CD14-positive monocyte (primary cell): ENCODE measurements at regions not wholly inside any gene's neighbourhood (a gene's known extent, or its start where the extent isn't known, plus 50 kb on each side); places are given as distances from the start of the nearest gene placed in this dataset.

Experiments
- DNase-seq, 3 donors: peaks; one replicate each; pipeline ENCODE4 v3.0.0-alpha.2; 2011 to 2022
- H2AFZ ChIP-seq: 2 replicates; pipeline ENCODE4 v1.6.0; 2012; ENCODE audit warnings: mild to moderate bottlenecking, low read depth, low read length, inconsistent platforms; ENCODE audit not compliant: insufficient read depth, poor library complexity, severe bottlenecking
- H3K27ac ChIP-seq, 2 donors: 1 replicate in 1 of 2; 2 replicates in 1 of 2; pipeline ENCODE4 v1.5.1; 2012 to 2013; ENCODE audit warnings: low read length in 2 of 2, control low read depth in 1 of 2, inconsistent platforms in 1 of 2, low read depth in 1 of 2, mild to moderate bottlenecking in 1 of 2
- H3K27me3 ChIP-seq, 2 donors: one replicate each; pipeline versions ENCODE4 v1.6.0 to v1.6.1; 2011 to 2013; ENCODE audit warnings: low read length in 2 of 2; ENCODE audit not compliant: control insufficient read depth in 2 of 2, insufficient read depth in 2 of 2
- H3K36me3 ChIP-seq, 2 donors: replicated peaks in 1 of 2; 1 replicate in 1 of 2; 2 replicates in 1 of 2; pipeline versions ENCODE4 v1.5.1 to v1.6.1; 2012 to 2013; ENCODE audit warnings: low read length in 2 of 2, control low read depth in 1 of 2, inconsistent platforms in 1 of 2, mild to moderate bottlenecking in 1 of 2; ENCODE audit not compliant: insufficient read depth in 2 of 2, control insufficient read depth in 1 of 2
- H3K4me1 ChIP-seq, 2 donors: 1 replicate in 1 of 2; 2 replicates in 1 of 2; pipeline versions ENCODE4 v1.5.1 to v1.6.1; 2012 to 2013; ENCODE audit warnings: low read length in 2 of 2, control low read depth in 1 of 2, inconsistent platforms in 1 of 2, mild to moderate bottlenecking in 1 of 2, moderate library complexity in 1 of 2; ENCODE audit not compliant: insufficient read depth in 2 of 2, control insufficient read depth in 1 of 2
- H3K4me2 ChIP-seq: replicated peaks from 2 replicates; pipeline ENCODE3; 2012; ENCODE audit warnings: low read length, moderate library complexity, mild to moderate bottlenecking; ENCODE audit not compliant: poor library complexity, severe bottlenecking; ENCODE audit errors: extremely low read depth
- H3K4me3 ChIP-seq, 3 experiments: fragments of 200-600 bp in 1 of 3; sonication (generic) in 1 of 3; replicated peaks in 1 of 3; 1 replicate in 2 of 3; 2 replicates in 1 of 3; pipeline ENCODE4 v1.5.1; 2011 to 2013; ENCODE audit warnings: low read length in 3 of 3, mild to moderate bottlenecking in 3 of 3, control low read depth in 2 of 3, low read depth in 2 of 3, inconsistent platforms in 1 of 3, moderate library complexity in 1 of 3
- H3K79me2 ChIP-seq: 2 replicates; pipeline ENCODE4 v1.6.0; 2012; ENCODE audit warnings: mild to moderate bottlenecking, control low read depth, inconsistent platforms, low read length, moderate library complexity; ENCODE audit not compliant: insufficient read depth
- H3K9ac ChIP-seq: 2 replicates; pipeline ENCODE4 v1.6.0; 2017; ENCODE audit warnings: low read length, mild to moderate bottlenecking; ENCODE audit not compliant: insufficient read depth, poor library complexity, severe bottlenecking
- H3K9me3 ChIP-seq, 2 donors: replicated peaks in 1 of 2; 1 replicate in 1 of 2; 2 replicates in 1 of 2; pipeline versions ENCODE4 v1.5.1 to v1.6.1; 2012 to 2013; ENCODE audit warnings: low read length in 2 of 2, control low read depth in 1 of 2; ENCODE audit not compliant: control insufficient read depth in 1 of 2, insufficient read depth in 1 of 2
- H4K20me1 ChIP-seq: 2 replicates; pipeline ENCODE4 v1.6.0; 2012; ENCODE audit warnings: mild to moderate bottlenecking, low read length, control low read depth, moderate library complexity; ENCODE audit not compliant: insufficient read depth
- H3K27ac Mint-ChIP-seq, 7 donors: one replicate each; pipeline ENCODE4 v1.8.0; 2020; ENCODE audit warnings: mild to moderate bottlenecking in 7 of 7, mixed read lengths in 7 of 7, moderate library complexity in 6 of 7, inconsistent platforms in 2 of 7
- H3K27me3 Mint-ChIP-seq, 3 donors: one replicate each; pipeline ENCODE4 v1.8.0; 2021 to 2022; ENCODE audit warnings: low read depth in 3 of 3, mild to moderate bottlenecking in 3 of 3, mixed read lengths in 3 of 3, moderate library complexity in 3 of 3, inconsistent platforms in 1 of 3
- H3K36me3 Mint-ChIP-seq, 2 donors: one replicate each; pipeline ENCODE4 v1.8.0; 2020; ENCODE audit warnings: mixed read lengths in 2 of 2, inconsistent platforms in 1 of 2, mild to moderate bottlenecking in 1 of 2
- H3K4me1 Mint-ChIP-seq: one replicate; pipeline ENCODE4 v1.8.0; 2020; ENCODE audit warnings: mild to moderate bottlenecking, mixed read lengths
- H3K4me3 Mint-ChIP-seq, 2 donors: one replicate each; pipeline ENCODE4 v1.8.0; 2020; ENCODE audit warnings: mild to moderate bottlenecking in 2 of 2, mixed read lengths in 2 of 2, moderate library complexity in 1 of 2
- H3K9me3 Mint-ChIP-seq, 7 donors: one replicate each; pipeline ENCODE4 v1.8.0; 2020 to 2022; ENCODE audit warnings: mixed read lengths in 7 of 7, mild to moderate bottlenecking in 6 of 7, moderate library complexity in 6 of 7, inconsistent platforms in 2 of 7
- WGBS: methylation state at CpG from one replicate; pipeline ENCODE4 v1.1.5; 2013; ENCODE audit warnings: missing lambda C conversion rate; ENCODE audit not compliant: insufficient coverage; 5-methylcytosine and 5-hydroxymethylcytosine counted together
- intact Hi-C, 2 donors: fragments of 100-400 bp; cut with micrococcal nuclease; formaldehyde crosslinking; loops; one replicate each; pipeline versions ENCODE4 v1.15.0 to v1.15.1; 2023
- TF ChIP-seq, protein P1 (sequence below): fragments of 200-600 bp; IDR thresholded peaks from one replicate; pipeline ENCODE4 v1.8.0; 2022; ENCODE audit warnings: antibody characterized with exemption, mild to moderate bottlenecking

DNA sequence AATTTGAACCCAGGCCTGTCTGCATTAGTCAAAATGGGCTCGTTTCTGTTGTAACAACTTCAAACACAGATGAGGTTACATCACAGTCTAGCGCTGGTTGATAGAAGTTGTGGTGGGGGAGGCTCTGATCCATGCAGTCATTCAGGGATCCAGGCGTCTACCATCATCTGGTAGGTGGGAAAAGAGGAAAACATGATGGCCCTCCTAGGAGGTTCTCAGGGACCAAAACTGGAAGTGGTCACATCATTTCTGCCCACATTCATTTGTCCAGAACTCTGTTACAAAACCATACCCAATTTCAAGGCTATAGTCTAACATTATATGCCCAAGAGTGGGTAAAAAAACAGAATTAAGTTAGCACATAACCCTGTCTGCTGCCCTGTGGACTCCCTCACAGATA lies 135.1 kb downstream of the PHETA1 start:
- Histone ChIP-seq H3K79me2 (no peaks in the 10 kb centered on the region), H3K36me3 (no peaks in the 10 kb centered on the region), H3K4me2 (no peak overlapping the region), H2AFZ (no peak overlapping the region), H3K4me3 (no peak overlapping the region), H3K9me3 (no peaks in the 10 kb centered on the region), H4K20me1 (no peaks in the 10 kb centered on the region), H3K4me1 (no peaks in the 10 kb centered on the region), H3K27me3 (no peaks in the 10 kb centered on the region), H3K9ac (no peak overlapping the region), H3K27ac (no peak overlapping the region)
- no peak overlapping the region for H3K4me3 Mint-ChIP-seq
- H3K9me3 Mint-ChIP-seq: peaks cover 0 to 6% (median 4%) of the 10 kb centered on the region in 7 donors
- WGBS: 60% methylated on average over 1 of the region's 3 CpGs
- H3K27ac Mint-ChIP-seq: no peak overlapping the region
- TF ChIP-seq, protein P1, sequence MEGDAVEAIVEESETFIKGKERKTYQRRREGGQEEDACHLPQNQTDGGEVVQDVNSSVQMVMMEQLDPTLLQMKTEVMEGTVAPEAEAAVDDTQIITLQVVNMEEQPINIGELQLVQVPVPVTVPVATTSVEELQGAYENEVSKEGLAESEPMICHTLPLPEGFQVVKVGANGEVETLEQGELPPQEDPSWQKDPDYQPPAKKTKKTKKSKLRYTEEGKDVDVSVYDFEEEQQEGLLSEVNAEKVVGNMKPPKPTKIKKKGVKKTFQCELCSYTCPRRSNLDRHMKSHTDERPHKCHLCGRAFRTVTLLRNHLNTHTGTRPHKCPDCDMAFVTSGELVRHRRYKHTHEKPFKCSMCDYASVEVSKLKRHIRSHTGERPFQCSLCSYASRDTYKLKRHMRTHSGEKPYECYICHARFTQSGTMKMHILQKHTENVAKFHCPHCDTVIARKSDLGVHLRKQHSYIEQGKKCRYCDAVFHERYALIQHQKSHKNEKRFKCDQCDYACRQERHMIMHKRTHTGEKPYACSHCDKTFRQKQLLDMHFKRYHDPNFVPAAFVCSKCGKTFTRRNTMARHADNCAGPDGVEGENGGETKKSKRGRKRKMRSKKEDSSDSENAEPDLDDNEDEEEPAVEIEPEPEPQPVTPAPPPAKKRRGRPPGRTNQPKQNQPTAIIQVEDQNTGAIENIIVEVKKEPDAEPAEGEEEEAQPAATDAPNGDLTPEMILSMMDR: no peak
- DNase-seq: no peak
- peaks cover 0 to 4% (median 3%) of the 10 kb centered on the region in 3 donors for H3K27me3 Mint-ChIP-seq
- H3K36me3 Mint-ChIP-seq: no peaks in the 10 kb centered on the region
- intact Hi-C loops: no loop called here
- peaks cover 8% of the 10 kb centered on the region for H3K4me1 Mint-ChIP-seq

DNA sequence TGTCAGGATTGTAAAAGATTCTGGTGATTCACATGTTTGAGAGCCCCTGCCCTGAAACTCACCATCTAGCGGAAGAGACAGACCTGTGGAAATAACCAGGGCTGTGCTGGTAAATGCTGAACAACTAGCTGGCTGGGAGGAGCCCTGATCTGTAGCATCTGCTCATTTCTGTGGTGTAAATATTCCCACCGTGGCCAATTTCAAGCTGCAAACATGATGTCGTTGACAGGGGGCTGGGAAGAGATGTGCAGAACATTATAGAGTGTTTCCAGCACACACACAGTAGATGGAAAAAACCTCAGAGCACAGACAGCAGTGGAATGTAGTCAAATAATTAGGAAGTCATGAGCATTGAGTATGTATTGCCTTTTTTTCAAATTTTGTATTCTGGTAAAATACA lies 138.2 kb downstream of the PHETA1 start:
- Histone ChIP-seq H3K4me1 (no peaks in the 10 kb centered on the region), H2AFZ (no peak overlapping the region), H3K27me3 (no peaks in the 10 kb centered on the region), H3K4me3 (no peak overlapping the region), H3K36me3 (no peaks in the 10 kb centered on the region), H3K79me2 (no peaks in the 10 kb centered on the region), H3K9ac (no peak overlapping the region), H3K27ac (no peak overlapping the region), H4K20me1 (no peaks in the 10 kb centered on the region), H3K4me2 (no peak overlapping the region), H3K9me3 (no peaks in the 10 kb centered on the region)
- intact Hi-C loops: no loop called here
- WGBS: 77% methylated on average over 3 of the region's 3 CpGs
- H3K4me3 Mint-ChIP-seq: no peak overlapping the region
- TF ChIP-seq, protein P1: no peak
- no peak for DNase-seq
- no peaks in the 10 kb centered on the region for H3K36me3 Mint-ChIP-seq
- H3K9me3 Mint-ChIP-seq: peaks cover 0 to 6% (median 4%) of the 10 kb centered on the region in 7 donors
- H3K27ac Mint-ChIP-seq: no peak overlapping the region
- H3K27me3 Mint-ChIP-seq: peaks cover 0 to 1% (median 1%) of the 10 kb centered on the region in 3 donors
- peaks cover 8% of the 10 kb centered on the region for H3K4me1 Mint-ChIP-seq
